ENCODE measurements at regions not wholly inside any gene's neighbourhood (a gene's known extent, or its start where the extent isn't known, plus 50 kb on each side); places are given as distances from the start of the nearest gene placed in this dataset.

DNA sequence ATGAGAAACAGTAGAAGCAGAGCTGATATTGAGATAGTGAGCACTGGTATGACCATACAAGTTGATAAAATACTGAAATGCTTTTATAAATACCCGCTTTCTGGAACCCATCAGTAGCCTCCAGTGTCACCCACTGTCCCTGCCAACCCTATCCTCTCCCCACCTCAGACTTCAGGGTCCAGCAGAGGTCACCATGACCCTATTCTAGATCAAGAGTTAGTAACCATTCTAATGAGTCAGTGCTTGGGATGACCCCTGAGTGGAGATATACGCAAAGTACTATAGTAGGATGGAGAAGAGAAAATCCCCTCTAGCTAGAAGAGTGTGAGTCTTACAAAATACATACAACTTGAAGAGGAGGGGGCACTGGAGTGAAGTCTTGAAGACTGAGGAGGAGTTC lies 297.9 kb upstream of the BRINP1 start:
- FAIRE-seq (no peak), DNase-seq (ENCODE audit: insufficient read length, low spot score) (no peak)

GRCh38 chr9:119662329-119662728 lies 293.1 kb upstream of the BRINP1 start:
- TF ChIP-seq SPI1 (IDR thresholded peaks at IDR 0.05; ENCODE audit: low read depth, low read length): no peak
- TF ChIP-seq POU2F2 (IDR thresholded peaks at IDR 0.05; ENCODE audit: low read depth, low read length): no peak
- TF ChIP-seq POLR2AphosphoS5 (IDR thresholded peaks at IDR 0.05; ENCODE audit: low read depth, low read length): no peak
- FAIRE-seq: no peak
- no peak for DNase-seq (ENCODE audit: insufficient read length, low spot score)

More for the DNA sequence above, 297.9 kb upstream of the BRINP1 start:
- TF ChIP-seq POU2F2 (IDR thresholded peaks at IDR 0.05; ENCODE audit: low read depth, low read length) (no peak), POLR2AphosphoS5 (IDR thresholded peaks at IDR 0.05; ENCODE audit: low read depth, low read length) (no peak), POLR2A (IDR thresholded peaks at IDR 0.05; ENCODE audit: low read depth, low read length) (no peak), TAF1 (IDR thresholded peaks at IDR 0.05; ENCODE audit: low read depth, low read length) (no peak), PAX5 (IDR thresholded peaks at IDR 0.05; ENCODE audit: insufficient read depth, low read length, severe bottlenecking) (no peak), SPI1 (IDR thresholded peaks at IDR 0.05; ENCODE audit: low read depth, low read length) (no peak)

GRCh38 chr9:119652931-119653330 lies 283.7 kb upstream of the BRINP1 start:
- no peak for FAIRE-seq
- no peak for TF ChIP-seq POLR2A (IDR thresholded peaks at IDR 0.05; ENCODE audit: low read depth, low read length)
- no peak for TF ChIP-seq PAX5 (IDR thresholded peaks at IDR 0.05; ENCODE audit: insufficient read depth, low read length, severe bottlenecking)
- TF ChIP-seq SPI1 (IDR thresholded peaks at IDR 0.05; ENCODE audit: low read depth, low read length): no peak
- no peak for TF ChIP-seq TAF1 (IDR thresholded peaks at IDR 0.05; ENCODE audit: low read depth, low read length)
- TF ChIP-seq POLR2AphosphoS5 (IDR thresholded peaks at IDR 0.05; ENCODE audit: low read depth, low read length): no peak
- no peak for TF ChIP-seq POU2F2 (IDR thresholded peaks at IDR 0.05; ENCODE audit: low read depth, low read length)
- no peak for DNase-seq (ENCODE audit: insufficient read length, low spot score)

- TF ChIP-seq PAX5 (IDR thresholded peaks at IDR 0.05; ENCODE audit: insufficient read depth, low read length, severe bottlenecking) (no peak), SPI1 (IDR thresholded peaks at IDR 0.05; ENCODE audit: low read depth, low read length) (no peak), POLR2AphosphoS5 (IDR thresholded peaks at IDR 0.05; ENCODE audit: low read depth, low read length) (no peak), POU2F2 (IDR thresholded peaks at IDR 0.05; ENCODE audit: low read depth, low read length) (no peak), TAF1 (IDR thresholded peaks at IDR 0.05; ENCODE audit: low read depth, low read length) (no peak), POLR2A (IDR thresholded peaks at IDR 0.05; ENCODE audit: low read depth, low read length) (no peak)
- FAIRE-seq: no peak
- DNase-seq (ENCODE audit: insufficient read length, low spot score): no peak
These were observed 280.0 kb upstream of the BRINP1 start for GRCh38 chr9:119649205-119649604.

- DNase-seq (ENCODE audit: insufficient read length, low spot score) (no peak), FAIRE-seq (no peak)
- TF ChIP-seq PAX5 (IDR thresholded peaks at IDR 0.05; ENCODE audit: insufficient read depth, low read length, severe bottlenecking) (no peak), TAF1 (IDR thresholded peaks at IDR 0.05; ENCODE audit: low read depth, low read length) (no peak), POU2F2 (IDR thresholded peaks at IDR 0.05; ENCODE audit: low read depth, low read length) (no peak), SPI1 (IDR thresholded peaks at IDR 0.05; ENCODE audit: low read depth, low read length) (no peak), POLR2A (IDR thresholded peaks at IDR 0.05; ENCODE audit: low read depth, low read length) (no peak), POLR2AphosphoS5 (IDR thresholded peaks at IDR 0.05; ENCODE audit: low read depth, low read length) (no peak)
These were observed 270.2 kb upstream of the BRINP1 start for GRCh38 chr9:119639287-119639955.

GRCh38 chr9:119634006-119634405 lies 264.8 kb upstream of the BRINP1 start:
- FAIRE-seq: no peak
- DNase-seq (ENCODE audit: insufficient read length, low spot score): no peak
- TF ChIP-seq POLR2A (IDR thresholded peaks at IDR 0.05; ENCODE audit: low read depth, low read length): no peak
- TF ChIP-seq POU2F2 (IDR thresholded peaks at IDR 0.05; ENCODE audit: low read depth, low read length): no peak
- TF ChIP-seq TAF1 (IDR thresholded peaks at IDR 0.05; ENCODE audit: low read depth, low read length): no peak
- no peak for TF ChIP-seq POLR2AphosphoS5 (IDR thresholded peaks at IDR 0.05; ENCODE audit: low read depth, low read length)
- no peak for TF ChIP-seq SPI1 (IDR thresholded peaks at IDR 0.05; ENCODE audit: low read depth, low read length)
- no peak for TF ChIP-seq PAX5 (IDR thresholded peaks at IDR 0.05; ENCODE audit: insufficient read depth, low read length, severe bottlenecking)

- FAIRE-seq: no peak
These were observed 242.3 kb upstream of the BRINP1 start for GRCh38 chr9:119611565-119611964.

GRCh38 chr9:119609277-119609971 lies 240.2 kb upstream of the BRINP1 start:
- TF ChIP-seq POU2F2 (IDR thresholded peaks at IDR 0.05; ENCODE audit: low read depth, low read length) (no peak), POLR2AphosphoS5 (IDR thresholded peaks at IDR 0.05; ENCODE audit: low read depth, low read length) (no peak), PAX5 (IDR thresholded peaks at IDR 0.05; ENCODE audit: insufficient read depth, low read length, severe bottlenecking) (no peak), POLR2A (IDR thresholded peaks at IDR 0.05; ENCODE audit: low read depth, low read length) (no peak), TAF1 (IDR thresholded peaks at IDR 0.05; ENCODE audit: low read depth, low read length) (no peak), SPI1 (IDR thresholded peaks at IDR 0.05; ENCODE audit: low read depth, low read length) (no peak)
- no peak for DNase-seq (ENCODE audit: insufficient read length, low spot score)
- no peak for FAIRE-seq

More at GRCh38 chr9:119611565-119611964, 242.3 kb upstream of the BRINP1 start:
- no peak for TF ChIP-seq PAX5 (IDR thresholded peaks at IDR 0.05; ENCODE audit: insufficient read depth, low read length, severe bottlenecking)
- no peak for TF ChIP-seq POU2F2 (IDR thresholded peaks at IDR 0.05; ENCODE audit: low read depth, low read length)
- TF ChIP-seq TAF1 (IDR thresholded peaks at IDR 0.05; ENCODE audit: low read depth, low read length): no peak
- no peak for TF ChIP-seq POLR2A (IDR thresholded peaks at IDR 0.05; ENCODE audit: low read depth, low read length)
- TF ChIP-seq POLR2AphosphoS5 (IDR thresholded peaks at IDR 0.05; ENCODE audit: low read depth, low read length): no peak
- no peak for TF ChIP-seq SPI1 (IDR thresholded peaks at IDR 0.05; ENCODE audit: low read depth, low read length)
- no peak for DNase-seq (ENCODE audit: insufficient read length, low spot score)

DNA sequence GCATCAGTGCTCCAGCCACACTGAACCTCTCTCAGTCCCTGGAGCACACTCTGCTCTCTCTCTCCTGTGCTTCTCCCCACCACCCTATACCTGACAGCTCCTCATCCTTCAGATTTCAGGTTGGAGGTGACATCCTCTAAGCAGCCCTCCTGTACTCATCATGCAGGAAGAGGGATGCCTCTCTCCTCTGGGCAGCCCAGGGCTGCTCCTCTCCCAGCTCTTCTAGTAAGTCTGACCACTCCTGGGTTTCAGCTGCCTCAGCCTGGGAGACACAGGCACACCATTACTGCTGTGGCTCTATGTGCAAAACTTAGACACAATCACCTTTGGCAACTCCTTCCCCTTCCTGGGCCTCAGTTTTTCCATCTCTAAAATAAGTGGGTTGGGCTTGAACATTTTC lies 232.4 kb upstream of the BRINP1 start:
- TF ChIP-seq TAF1 (IDR thresholded peaks at IDR 0.05; ENCODE audit: low read depth, low read length) (no peak), POLR2AphosphoS5 (IDR thresholded peaks at IDR 0.05; ENCODE audit: low read depth, low read length) (no peak), PAX5 (IDR thresholded peaks at IDR 0.05; ENCODE audit: insufficient read depth, low read length, severe bottlenecking) (no peak)
- FAIRE-seq: no peak
- DNase-seq (ENCODE audit: insufficient read length, low spot score): no peak

All from GM12891 (cell line).